ENCODE measurements at regions not wholly inside any gene's neighbourhood (a gene's known extent, or its start where the extent isn't known, plus 50 kb on each side); places are given as distances from the start of the nearest gene placed in this dataset.
"Not testable (repeated sequence)": the region's sequence is repeated elsewhere in the genome, so short reads cannot be mapped to it uniquely, and the experiment has no call there.

- ATAC-seq: no peak
These were observed 1532.5 kb upstream of the RAG2 start for GRCh38 chr11:38130514-38130913.

- ATAC-seq: no peak
These were observed 1525.6 kb upstream of the RAG2 start for GRCh38 chr11:38123673-38124072.

- ATAC-seq: not testable (repeated sequence)
These were observed 1518.6 kb upstream of the RAG2 start for GRCh38 chr11:38116616-38117015.

DNA sequence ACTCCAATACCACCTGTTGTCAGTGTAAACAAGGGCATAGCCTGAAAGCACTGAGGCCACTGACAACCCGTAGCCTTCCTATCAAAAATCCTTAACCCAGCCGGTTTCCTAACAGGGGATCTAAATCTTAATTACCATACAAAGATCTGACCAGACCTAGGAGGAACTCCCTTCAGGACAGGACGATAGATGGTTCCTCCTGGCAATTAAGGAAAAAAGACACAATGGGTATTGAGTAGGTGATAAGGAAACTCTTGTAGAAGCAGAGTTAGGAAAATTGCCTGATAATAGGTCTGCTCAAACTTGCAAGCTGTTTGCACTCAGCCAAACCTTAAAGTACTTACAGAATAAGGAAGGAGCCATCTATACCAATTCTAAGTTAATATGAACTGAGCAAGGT lies 1517.3 kb upstream of the RAG2 start:
- ATAC-seq: not testable (repeated sequence)

GRCh38 chr11:38100836-38101462 lies 1502.9 kb upstream of the RAG2 start:
- no peak for ATAC-seq

GRCh38 chr11:38095268-38095667 lies 1497.2 kb upstream of the RAG2 start:
- ATAC-seq: no peak

GRCh38 chr11:38089726-38090125 lies 1491.7 kb upstream of the RAG2 start:
- ATAC-seq: no peak

DNA sequence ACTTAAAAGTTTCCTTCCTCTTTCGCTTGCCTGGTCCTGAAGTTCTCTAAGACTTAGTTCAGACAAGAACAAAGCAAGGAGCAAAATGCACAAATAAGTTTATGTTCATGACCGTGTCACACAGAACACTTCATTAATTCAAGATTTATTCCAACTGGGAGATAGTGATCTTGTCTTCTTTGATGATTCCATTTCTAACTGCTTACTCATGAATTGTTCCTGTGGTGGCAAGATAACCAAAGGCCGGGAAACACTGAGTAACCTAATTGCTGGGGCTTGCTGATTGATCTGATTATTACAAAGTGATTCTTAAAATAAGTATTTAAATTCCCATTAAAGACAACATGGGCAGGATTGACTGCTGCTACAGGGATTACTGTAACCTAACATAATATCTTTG lies 1462.9 kb upstream of the RAG2 start:
- ATAC-seq: no peak

GRCh38 chr11:38060136-38060535 lies 1462.1 kb upstream of the RAG2 start:
- no peak for ATAC-seq

- ATAC-seq: no peak
These were observed 1448.6 kb upstream of the RAG2 start for GRCh38 chr11:38046571-38047135.

DNA sequence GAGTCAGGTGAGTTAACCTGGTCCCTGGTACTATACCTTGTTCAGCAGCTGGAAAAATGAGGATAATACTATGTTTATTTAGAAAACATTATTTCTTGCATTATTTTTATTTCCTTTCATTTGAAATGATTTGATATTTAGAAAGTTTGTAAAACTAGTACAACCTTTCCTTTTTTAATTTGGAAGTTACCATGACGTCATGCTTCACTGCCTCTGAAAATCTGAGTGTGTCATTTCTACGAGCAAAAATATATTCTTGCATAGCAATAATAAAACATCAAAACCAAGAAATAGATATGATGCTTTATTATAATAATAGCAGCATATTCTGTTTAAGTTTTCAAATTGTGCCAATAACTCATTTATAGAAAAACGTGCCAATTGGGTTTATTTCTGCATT lies 1445.0 kb upstream of the RAG2 start:
- ATAC-seq: no peak

DNA sequence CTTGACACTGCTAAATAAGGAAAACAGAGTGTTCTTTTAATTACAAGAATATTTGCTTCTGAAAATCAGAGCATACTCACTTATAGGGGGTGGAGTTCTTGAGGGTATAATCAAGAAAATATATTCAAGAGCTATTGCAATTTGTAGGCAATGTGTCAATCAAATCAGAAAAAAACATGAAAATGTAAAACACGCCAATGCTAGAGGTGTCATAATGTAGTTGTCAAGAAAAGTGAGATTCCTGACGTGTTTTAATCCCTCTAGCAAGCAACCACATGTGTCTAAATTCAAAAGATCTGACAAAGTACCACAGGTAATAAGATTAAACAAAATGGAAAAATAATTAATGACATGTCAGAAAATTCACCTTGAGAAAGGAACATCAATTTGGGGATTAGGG lies 1440.7 kb upstream of the RAG2 start:
- no peak for ATAC-seq

DNA sequence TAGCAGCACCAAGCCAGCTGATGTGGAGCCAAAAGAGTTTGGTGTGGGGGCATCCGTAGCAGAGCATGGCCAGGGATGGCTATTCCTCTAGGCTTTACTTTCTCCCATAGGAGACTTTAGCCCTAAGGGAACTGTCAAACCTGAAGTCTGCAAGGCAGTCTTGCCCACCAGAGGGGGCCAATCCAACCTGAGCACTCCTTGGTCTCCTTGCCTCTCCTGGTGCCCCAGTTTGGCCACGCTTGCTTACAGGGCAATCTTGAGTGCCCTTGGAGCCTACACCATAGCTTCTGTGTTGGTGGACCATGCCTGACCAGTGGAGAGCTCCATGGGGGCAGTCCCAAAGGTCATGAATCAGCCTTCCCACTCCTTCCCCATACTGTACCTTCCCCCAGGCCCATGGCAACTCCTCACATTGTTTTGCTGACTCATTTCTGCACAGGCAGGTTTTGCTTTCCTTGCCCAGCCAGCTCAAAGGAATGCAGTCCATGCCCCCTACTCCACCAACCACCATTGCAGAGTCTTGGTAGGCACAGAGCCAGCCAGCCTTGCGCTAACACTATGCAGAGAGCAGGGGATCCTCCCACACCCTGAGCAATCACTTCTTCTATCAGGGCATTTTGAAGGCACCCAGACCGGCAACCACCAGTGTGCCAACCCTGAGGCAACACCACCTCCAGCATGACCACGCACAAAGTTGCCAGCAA lies 1421.2 kb upstream of the RAG2 start:
- ATAC-seq: no peak

DNA sequence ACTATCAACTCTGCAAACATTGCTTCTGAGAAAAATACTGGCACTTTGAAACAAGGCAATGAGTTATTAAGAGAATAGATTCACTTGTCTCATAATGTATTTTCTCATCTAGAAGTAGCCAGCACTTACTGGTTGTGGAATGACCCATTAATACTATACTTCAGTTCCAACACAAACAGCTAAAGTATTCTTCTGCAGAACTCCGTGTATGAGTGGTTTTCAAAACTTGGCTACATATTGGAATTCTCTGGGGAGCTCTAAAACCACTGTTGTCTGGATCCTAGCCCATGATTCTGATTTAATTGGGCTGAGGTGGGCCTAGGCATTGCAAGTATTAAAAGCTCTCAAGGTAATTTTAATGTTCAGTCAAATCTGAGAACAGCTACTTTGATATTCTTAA lies 1416.4 kb upstream of the RAG2 start:
- no peak for ATAC-seq

DNA sequence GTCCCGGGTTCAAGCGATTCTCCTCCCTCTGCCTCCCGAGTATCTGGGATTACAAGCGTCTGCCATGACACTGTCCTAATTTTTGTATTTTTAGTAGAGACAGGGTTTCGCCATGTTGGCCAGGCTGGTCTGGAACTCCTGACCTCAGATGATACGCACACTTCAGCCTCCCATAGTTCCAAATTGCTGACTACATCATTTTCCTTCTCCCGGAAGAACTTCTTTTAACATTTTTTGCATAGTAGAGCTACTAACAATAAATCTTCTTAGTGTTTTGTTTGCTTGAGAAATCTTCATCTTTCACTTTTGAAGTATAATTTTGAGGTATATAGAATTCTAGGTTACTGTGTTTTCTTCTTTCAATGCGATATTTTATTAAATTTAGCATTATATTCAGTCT lies 1415.1 kb upstream of the RAG2 start:
- no peak for ATAC-seq

GRCh38 chr11:38011496-38011895 lies 1413.5 kb upstream of the RAG2 start:
- no peak for ATAC-seq

- ATAC-seq: no peak
These were observed 1411.9 kb upstream of the RAG2 start for GRCh38 chr11:38009932-38010331.

GRCh38 chr11:38006466-38006865 lies 1408.4 kb upstream of the RAG2 start:
- ATAC-seq: no peak

DNA sequence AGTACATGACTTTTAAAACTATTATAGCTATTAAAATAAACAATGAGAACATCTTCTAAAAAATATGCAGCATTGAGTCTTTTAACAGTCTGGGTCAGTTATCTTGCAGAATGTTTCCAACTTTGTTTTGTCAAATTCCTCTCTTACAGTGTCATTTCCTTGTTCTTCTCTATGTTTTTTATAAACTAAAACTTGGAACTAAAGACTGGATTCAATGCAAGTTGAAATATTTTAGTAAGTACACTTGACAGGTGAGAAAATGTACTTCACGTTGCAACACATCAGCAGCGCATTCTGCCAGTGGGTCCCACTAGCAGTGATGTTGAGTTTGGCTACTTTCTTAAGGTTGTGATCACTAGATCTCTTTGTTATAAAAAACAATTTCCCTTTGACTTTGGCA lies 1407.6 kb upstream of the RAG2 start:
- ATAC-seq: no peak

DNA sequence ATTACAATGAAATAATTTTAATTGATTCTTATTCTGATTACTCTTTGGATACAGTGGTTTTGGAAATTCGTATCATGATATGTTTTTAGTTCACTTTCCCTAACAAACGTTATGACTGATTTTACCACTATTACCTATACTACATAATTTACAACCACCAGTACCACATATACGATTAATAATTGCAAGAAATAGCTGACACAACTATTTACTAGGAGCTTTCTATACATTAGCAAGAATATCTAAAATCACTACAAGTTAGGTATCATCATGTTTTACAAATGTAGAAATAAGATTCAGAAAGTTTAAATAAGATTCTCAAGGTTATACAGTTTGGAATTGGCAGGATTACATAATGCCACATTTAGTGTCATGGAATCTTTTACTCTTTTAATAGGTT lies 1401.1 kb upstream of the RAG2 start:
- no peak for ATAC-seq

- ATAC-seq: no peak
These were observed 1397.8 kb upstream of the RAG2 start for GRCh38 chr11:37995886-37996285.

GRCh38 chr11:37988031-37988430 lies 1390.0 kb upstream of the RAG2 start:
- no peak for ATAC-seq

DNA sequence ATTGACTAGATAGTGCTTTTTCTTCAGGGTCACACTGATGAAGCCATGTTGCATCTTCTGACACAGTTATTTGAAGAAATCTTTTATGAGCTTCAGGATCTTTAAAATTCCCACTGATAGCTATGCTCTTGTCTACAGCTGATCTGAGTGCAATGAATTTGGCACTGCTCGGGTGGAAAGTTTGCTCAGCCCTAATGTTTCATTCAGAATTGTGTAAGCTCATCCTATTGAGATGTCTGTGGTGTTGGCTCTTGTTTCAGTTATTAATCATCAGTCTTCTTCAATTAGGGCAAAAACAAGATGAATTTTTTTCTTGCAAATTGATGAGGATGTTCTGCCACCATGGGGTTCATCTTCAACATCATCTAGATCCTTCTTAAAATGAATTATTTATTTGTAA lies 1387.0 kb upstream of the RAG2 start:
- no peak for ATAC-seq

DNA sequence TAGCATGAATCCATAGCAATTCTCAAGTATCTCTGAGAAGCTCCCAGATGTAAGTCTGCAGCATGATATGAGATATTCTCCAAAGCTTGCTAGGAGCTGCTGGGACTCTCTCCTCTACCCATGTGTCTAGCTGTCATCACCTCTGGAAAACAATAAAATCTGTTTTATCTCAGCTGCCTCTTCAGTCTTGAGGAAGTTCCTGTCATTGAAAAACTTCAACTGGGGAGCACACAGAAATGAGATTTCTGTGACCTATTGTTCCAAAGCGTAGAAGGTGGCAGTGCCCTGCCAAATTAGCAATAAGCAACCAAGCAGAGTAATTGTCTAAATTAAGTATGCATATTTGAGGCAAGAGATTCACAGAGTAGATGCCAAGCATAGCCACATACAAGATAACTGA lies 1380.6 kb upstream of the RAG2 start:
- ATAC-seq: no peak

DNA sequence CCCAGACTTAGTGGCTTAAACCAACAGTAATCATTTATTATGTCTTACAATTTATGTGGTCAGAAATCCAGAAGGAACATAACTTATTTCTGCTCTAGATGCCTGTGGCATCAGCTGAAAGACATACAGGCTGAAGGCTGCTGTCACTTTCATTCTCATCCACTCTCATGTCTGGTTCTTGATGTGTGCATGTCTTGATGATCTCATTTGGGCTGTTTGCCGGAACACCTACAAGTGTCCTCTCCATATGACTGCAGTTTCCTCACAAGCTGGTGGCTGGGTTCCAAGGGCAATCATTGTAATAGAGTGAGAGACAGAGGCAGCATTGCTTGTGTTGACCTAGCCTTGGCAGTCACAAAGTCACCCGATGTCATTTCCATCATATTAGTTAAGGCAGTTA lies 1375.9 kb upstream of the RAG2 start:
- ATAC-seq: no peak
